Common myeloid progenitor, CD34-positive (primary cell): ENCODE measurements at regions not wholly inside any gene's neighbourhood (a gene's known extent, or its start where the extent isn't known, plus 50 kb on each side); places are given as distances from the start of the nearest gene placed in this dataset.

Experiments
- CTCF ChIA-PET: fragments of 350-600 bp; sonication (Branson Sonifier 250); formaldehyde crosslinking; loops from one replicate; lab custom pipeline; 2021; ENCODE audit warnings: antibody characterized with exemption; lab: Charles Lee
- POLR2A ChIA-PET: fragments of 350-600 bp; sonication (Branson Sonifier 250); formaldehyde crosslinking; loops from one replicate; lab custom pipeline; 2021; ENCODE audit warnings: antibody characterized with exemption; lab: Charles Lee
- DNase-seq, 3 donors: peaks; one replicate each; pipeline versions ENCODE4 v3.0.0 to v3.0.0-alpha.2; 2013
- H3K27ac ChIP-seq, 2 experiments: 1 replicate in 1 of 2; 2 replicates in 1 of 2; pipeline ENCODE4 v1.7.0; 2013; ENCODE audit warnings: inconsistent platforms in 2 of 2, low read length in 2 of 2, mild to moderate bottlenecking in 2 of 2, low read depth in 1 of 2, moderate library complexity in 1 of 2; ENCODE audit not compliant: severe bottlenecking in 2 of 2, insufficient read depth in 1 of 2, poor library complexity in 1 of 2
- H3K27me3 ChIP-seq, 5 experiments: replicated peaks in 2 of 5; 1 replicate in 3 of 5; 2 replicates in 2 of 5; pipeline versions ENCODE4 v1.6.1 to v1.7.0; 2013; ENCODE audit warnings: low read length in 4 of 5, mild to moderate bottlenecking in 2 of 5, moderate library complexity in 2 of 5, inconsistent platforms in 1 of 5; ENCODE audit not compliant: insufficient read depth in 5 of 5, control insufficient read depth in 4 of 5
- H3K36me3 ChIP-seq, 4 experiments: 1 replicate in 2 of 4; 2 replicates in 2 of 4; pipeline versions ENCODE4 v1.6.1 to v1.7.0; 2013; ENCODE audit warnings: low read length in 3 of 4, control low read depth in 1 of 4, mild to moderate bottlenecking in 1 of 4; ENCODE audit not compliant: control insufficient read depth in 4 of 4, insufficient read depth in 4 of 4
- H3K4me1 ChIP-seq, 4 experiments: 1 replicate in 3 of 4; 2 replicates in 1 of 4; pipeline versions ENCODE4 v1.6.1 to v1.7.1; 2013; ENCODE audit warnings: low read length in 3 of 4, mild to moderate bottlenecking in 3 of 4, control low read depth in 1 of 4, inconsistent platforms in 1 of 4, moderate library complexity in 1 of 4; ENCODE audit not compliant: control insufficient read depth in 4 of 4, insufficient read depth in 4 of 4; ENCODE audit errors: control extremely low read depth in 1 of 4
- H3K4me3 ChIP-seq, 7 experiments: 1 replicate in 4 of 7; 2 replicates in 3 of 7; pipeline versions ENCODE4 v1.5.1 to v1.7.0; 2013; ENCODE audit warnings: mild to moderate bottlenecking in 7 of 7, low read length in 6 of 7, moderate library complexity in 6 of 7, inconsistent platforms in 2 of 7, low read depth in 2 of 7, control low read depth in 1 of 7; ENCODE audit not compliant: insufficient read depth in 4 of 7, control insufficient read depth in 1 of 7; ENCODE audit errors: extremely low read depth in 1 of 7
- H3K9me3 ChIP-seq, 5 experiments: 1 replicate in 4 of 5; 2 replicates in 1 of 5; pipeline versions ENCODE4 v1.6.1 to v1.7.1; 2013; ENCODE audit warnings: low read length in 4 of 5, mild to moderate bottlenecking in 2 of 5, inconsistent platforms in 1 of 5, low read depth in 1 of 5, moderate library complexity in 1 of 5; ENCODE audit not compliant: control insufficient read depth in 4 of 5, insufficient read depth in 2 of 5; ENCODE audit errors: control extremely low read depth in 1 of 5
- WGBS: methylation state at CpG from one replicate; pipeline ENCODE4 v1.1.5; 2013; ENCODE audit not compliant: insufficient coverage; 5-methylcytosine and 5-hydroxymethylcytosine counted together

- WGBS, result no CpG with 5 or more reads among the region's 2 CpGs
- CTCF ChIA-PET, result no interaction called here
These were observed 90.7 kb upstream of the GCFC2 start for GRCh38 chr2:75801234-75801982.

GRCh38 chr2:75800456-75800855 lies 89.7 kb upstream of the GCFC2 start:
- Histone ChIP-seq H3K27me3 (peaks cover 0 to 1% (median 0%) of the 10 kb centered on the region in 5 experiments), H3K27ac (no peak overlapping the region), H3K4me1 (no peaks in the 10 kb centered on the region), H3K4me3 (no peak overlapping the region), H3K9me3 (peaks cover 0 to 1% (median 0%) of the 10 kb centered on the region in 5 experiments), H3K36me3 (no peaks in the 10 kb centered on the region)
- ChIA-PET POLR2A (no interaction called here), CTCF (no interaction called here)
- WGBS, result 94% methylated on average over 8 of the region's 8 CpGs
- DNase-seq, result no peak

More at GRCh38 chr2:75801234-75801982, 90.7 kb upstream of the GCFC2 start:
- H3K27me3 ChIP-seq, result peaks cover 0 to 1% (median 0%) of the 10 kb centered on the region in 5 experiments
- no peaks in the 10 kb centered on the region for H3K36me3 ChIP-seq
- no peaks in the 10 kb centered on the region for H3K4me1 ChIP-seq
- H3K27ac ChIP-seq, result no peak overlapping the region
- POLR2A ChIA-PET, result no interaction called here
- peak in 2 of 3 donors; percentile 4 to 10 for DNase-seq
- H3K4me3 ChIP-seq, result no peak overlapping the region
- H3K9me3 ChIP-seq, result peaks cover 0 to 1% (median 0%) of the 10 kb centered on the region in 5 experiments

- DNase-seq, result no peak
- Histone ChIP-seq H3K27me3 (peaks cover 0 to 1% (median 0%) of the 10 kb centered on the region in 5 experiments), H3K4me3 (no peak overlapping the region), H3K36me3 (no peaks in the 10 kb centered on the region), H3K27ac (no peak overlapping the region), H3K4me1 (no peaks in the 10 kb centered on the region), H3K9me3 (peaks cover 0 to 1% (median 0%) of the 10 kb centered on the region in 5 experiments)
- CTCF ChIA-PET, result no interaction called here
- 57% methylated on average over 3 of the region's 4 CpGs for WGBS
- POLR2A ChIA-PET, result no interaction called here
These were observed 89.1 kb upstream of the GCFC2 start for GRCh38 chr2:75799859-75800258.

GRCh38 chr2:75798569-75798968 lies 87.9 kb upstream of the GCFC2 start:
- Histone ChIP-seq H3K36me3 (no peaks in the 10 kb centered on the region), H3K27me3 (peaks cover 0 to 2% (median 0%) of the 10 kb centered on the region in 5 experiments), H3K4me1 (no peaks in the 10 kb centered on the region), H3K9me3 (peaks cover 0 to 1% (median 0%) of the 10 kb centered on the region in 5 experiments), H3K27ac (no peak overlapping the region), H3K4me3 (no peak overlapping the region)
- ChIA-PET CTCF (no interaction called here), POLR2A (no interaction called here)
- DNase-seq, result no peak
- 86% methylated on average over 4 of the region's 4 CpGs for WGBS

- no peak for DNase-seq
These were observed 82.3 kb upstream of the GCFC2 start for GRCh38 chr2:75792996-75793395.

GRCh38 chr2:75792146-75792545 lies 81.4 kb upstream of the GCFC2 start:
- WGBS, result 100% methylated on average over 2 of the region's 4 CpGs
- Histone ChIP-seq H3K9me3 (no peaks in the 10 kb centered on the region), H3K27me3 (peaks cover 0 to 4% (median 0%) of the 10 kb centered on the region in 5 experiments), H3K4me1 (no peaks in the 10 kb centered on the region), H3K4me3 (no peak overlapping the region), H3K36me3 (no peaks in the 10 kb centered on the region), H3K27ac (no peak overlapping the region)
- ChIA-PET CTCF (no interaction called here), POLR2A (no interaction called here)
- DNase-seq, result no peak

More at GRCh38 chr2:75792996-75793395, 82.3 kb upstream of the GCFC2 start:
- Histone ChIP-seq H3K4me3 (no peak overlapping the region), H3K9me3 (no peaks in the 10 kb centered on the region), H3K27ac (no peak overlapping the region), H3K27me3 (peaks cover 0 to 2% (median 0%) of the 10 kb centered on the region in 5 experiments), H3K36me3 (no peaks in the 10 kb centered on the region), H3K4me1 (no peaks in the 10 kb centered on the region)
- ChIA-PET CTCF (no interaction called here), POLR2A (no interaction called here)
- 100% methylated on average over 1 of the region's 1 CpG for WGBS

GRCh38 chr2:75790814-75791467 lies 80.2 kb upstream of the GCFC2 start:
- Histone ChIP-seq H3K4me1 (no peaks in the 10 kb centered on the region), H3K9me3 (no peaks in the 10 kb centered on the region), H3K27me3 (peaks cover 0 to 4% (median 0%) of the 10 kb centered on the region in 5 experiments), H3K4me3 (no peak overlapping the region), H3K27ac (no peak overlapping the region), H3K36me3 (no peaks in the 10 kb centered on the region)
- WGBS, result no CpG with 5 or more reads among the region's 1 CpG
- POLR2A ChIA-PET, result no interaction called here
- CTCF ChIA-PET, result no interaction called here
- no peak for DNase-seq
